Stimulated activated CD4-positive, alpha-beta T cell treated with anti-CD3 and anti-CD28 coated beads, Interleukin-4, amount 100 ng/mL, for 24 hours (primary cell): ENCODE measurements at regions not wholly inside any gene's neighbourhood (a gene's known extent, or its start where the extent isn't known, plus 50 kb on each side); places are given as distances from the start of the nearest gene placed in this dataset.

Source experiments
- DNase-seq: peaks from one replicate; pipeline ENCODE4 v3.0.0-alpha.2; 2020

DNA sequence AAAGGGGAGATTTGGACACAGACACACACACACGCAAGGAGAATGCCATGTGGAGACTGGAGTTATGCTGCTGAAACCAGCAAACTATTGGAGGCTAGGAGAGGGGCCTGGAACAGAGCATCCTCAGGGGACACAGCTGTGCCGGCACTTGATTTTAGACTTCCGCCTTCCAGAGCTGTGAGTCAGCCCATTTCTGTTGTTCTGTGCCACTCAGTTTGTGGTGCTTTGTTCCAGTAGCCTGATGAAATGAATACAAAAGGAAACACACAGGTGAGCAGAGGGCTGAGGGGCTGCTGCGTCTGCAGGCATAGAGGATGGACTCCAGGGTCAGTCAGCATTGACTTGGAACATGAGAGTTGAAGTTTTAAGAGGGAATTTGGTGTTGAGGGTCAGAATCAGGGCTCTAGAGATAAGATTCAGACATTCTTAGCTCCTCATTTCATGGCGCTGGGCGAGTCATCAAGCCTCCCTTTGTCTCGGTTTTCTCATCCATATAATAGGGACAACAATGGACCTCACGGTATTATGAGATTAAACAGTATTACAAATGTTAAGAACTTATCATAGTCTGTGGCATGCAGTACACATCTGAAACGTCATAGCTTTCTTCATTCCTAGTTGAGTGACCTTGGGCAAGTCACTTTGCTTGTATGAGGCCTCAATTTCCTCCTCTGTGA lies 191.0 kb downstream of the MIAT start:
- DNase-seq = no peak

- DNase-seq = no peak
Observed at GRCh38 chr22:26849575-26849974, 192.2 kb downstream of the MIAT start.

GRCh38 chr22:26851125-26851524 lies 193.7 kb downstream of the MIAT start:
- DNase-seq = no peak

- DNase-seq = no peak
Observed at GRCh38 chr22:26852176-26852575, 194.8 kb downstream of the MIAT start.

DNA sequence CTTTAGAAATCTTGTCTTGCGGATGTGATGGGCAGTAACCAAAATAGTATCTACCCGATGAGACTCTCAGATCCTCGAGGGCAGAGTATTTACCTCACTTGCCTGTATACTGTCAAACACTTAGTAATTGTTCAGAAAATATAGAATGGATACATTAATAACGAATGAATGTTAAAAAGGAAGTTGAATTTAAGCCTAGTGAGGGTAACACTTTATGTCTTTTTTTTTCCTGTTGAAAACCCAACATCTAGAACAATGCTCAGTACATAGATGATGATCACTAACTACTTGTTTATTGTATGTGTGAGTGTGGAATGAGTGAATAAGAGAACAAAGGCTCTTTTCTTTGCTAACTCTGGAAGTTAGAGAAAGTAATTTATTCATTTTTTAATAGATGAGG lies 195.7 kb downstream of the MIAT start:
- DNase-seq = no peak

GRCh38 chr22:26853495-26853894 lies 196.1 kb downstream of the MIAT start:
- no peak for DNase-seq

DNA sequence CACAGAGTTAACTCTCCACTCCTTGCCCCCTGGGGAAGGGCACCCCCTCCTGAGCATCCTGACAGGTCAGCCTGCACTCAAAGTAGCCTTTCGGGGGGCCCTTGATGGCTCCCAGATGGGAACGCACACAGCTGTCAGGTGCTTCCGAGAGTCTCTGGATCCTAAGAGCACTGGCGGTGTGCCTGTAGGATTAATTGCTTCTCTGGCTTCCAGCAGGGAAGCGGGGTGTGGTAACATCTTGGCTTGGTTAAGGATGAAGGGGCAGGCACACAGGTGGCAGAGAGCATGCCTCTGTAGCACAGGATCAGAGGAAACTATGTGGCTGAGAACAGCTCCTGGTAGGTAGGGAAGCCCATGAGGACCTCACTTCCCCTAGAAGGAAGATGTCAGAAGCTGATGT lies 199.8 kb downstream of the MIAT start:
- DNase-seq = no peak

- DNase-seq = no peak
Observed at GRCh38 chr22:26860301-26860700, 202.9 kb downstream of the MIAT start.

- DNase-seq = no peak
Observed at GRCh38 chr22:26865021-26865420, 207.6 kb downstream of the MIAT start.

DNA sequence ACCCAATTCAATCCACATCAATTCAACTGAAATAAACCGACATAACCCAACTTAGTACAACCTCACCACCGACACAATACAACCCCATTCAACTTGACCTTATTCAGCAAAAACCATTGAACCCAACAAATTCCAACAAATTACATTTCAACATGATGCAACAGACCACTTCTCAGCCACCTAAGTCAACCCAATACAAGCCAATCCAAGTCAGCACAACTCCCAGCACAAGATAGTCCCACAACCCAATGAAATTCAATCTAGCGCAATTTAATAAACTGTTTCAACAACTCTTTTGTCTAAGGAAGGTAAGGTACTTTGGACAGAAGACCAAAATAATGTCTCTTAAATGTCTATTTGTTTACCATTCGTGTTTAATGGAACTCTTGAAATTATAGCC lies 226.0 kb downstream of the MIAT start:
- no peak for DNase-seq

DNA sequence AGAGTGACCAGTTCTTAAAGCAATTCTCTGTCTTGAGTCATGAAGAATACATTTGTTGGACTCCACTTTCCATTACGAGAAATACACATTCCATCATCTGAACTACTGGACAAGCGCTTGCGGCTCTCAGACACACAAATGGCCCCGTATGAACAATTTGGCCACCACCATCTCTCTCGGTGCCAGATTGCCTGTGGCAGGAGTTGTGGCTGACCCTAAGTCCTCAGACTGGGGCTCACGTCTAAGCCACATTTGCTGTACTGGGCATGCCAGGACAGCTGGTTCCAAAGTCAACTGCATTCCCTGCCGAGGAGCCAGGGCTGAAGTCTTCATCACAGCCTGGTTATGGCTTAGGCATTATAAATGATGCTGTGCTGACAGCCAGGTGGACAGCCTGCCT lies 227.5 kb downstream of the MIAT start:
- no peak for DNase-seq

GRCh38 chr22:26885441-26886261 lies 228.3 kb downstream of the MIAT start:
- DNase-seq = no peak

- DNase-seq = no peak
Observed at GRCh38 chr22:26887456-26887855, 230.1 kb downstream of the MIAT start.

- no peak for DNase-seq
Observed at GRCh38 chr22:26887916-26888315, 230.5 kb downstream of the MIAT start.

DNA sequence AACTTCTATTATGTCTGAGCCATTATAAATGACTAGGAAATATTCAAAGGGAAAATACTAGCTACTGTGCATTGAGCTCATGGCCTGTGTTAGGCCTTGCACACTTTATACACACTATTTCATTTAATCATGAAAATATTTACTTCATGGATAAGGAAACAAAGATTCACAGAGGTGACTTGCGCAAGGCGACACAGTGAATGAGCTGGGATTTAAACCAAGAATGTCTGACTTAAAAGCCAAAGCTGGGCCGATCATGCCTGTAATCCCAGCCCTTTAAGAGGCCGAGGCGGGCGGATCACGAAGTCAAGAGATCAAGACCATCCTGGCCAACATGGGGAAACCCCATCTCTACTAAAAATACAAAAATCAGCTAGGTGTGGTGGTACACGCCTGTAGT lies 231.5 kb downstream of the MIAT start:
- DNase-seq = no peak

GRCh38 chr22:26889802-26890201 lies 232.4 kb downstream of the MIAT start:
- no peak for DNase-seq

- no peak for DNase-seq
Observed at GRCh38 chr22:26890870-26891269, 233.5 kb downstream of the MIAT start.

- no peak for DNase-seq
Observed at GRCh38 chr22:26891429-26891828, 234.0 kb downstream of the MIAT start.

GRCh38 chr22:26892166-26893041 lies 235.0 kb downstream of the MIAT start:
- no peak for DNase-seq

- no peak for DNase-seq
Observed at GRCh38 chr22:26893173-26894110, 236.1 kb downstream of the MIAT start.

DNA sequence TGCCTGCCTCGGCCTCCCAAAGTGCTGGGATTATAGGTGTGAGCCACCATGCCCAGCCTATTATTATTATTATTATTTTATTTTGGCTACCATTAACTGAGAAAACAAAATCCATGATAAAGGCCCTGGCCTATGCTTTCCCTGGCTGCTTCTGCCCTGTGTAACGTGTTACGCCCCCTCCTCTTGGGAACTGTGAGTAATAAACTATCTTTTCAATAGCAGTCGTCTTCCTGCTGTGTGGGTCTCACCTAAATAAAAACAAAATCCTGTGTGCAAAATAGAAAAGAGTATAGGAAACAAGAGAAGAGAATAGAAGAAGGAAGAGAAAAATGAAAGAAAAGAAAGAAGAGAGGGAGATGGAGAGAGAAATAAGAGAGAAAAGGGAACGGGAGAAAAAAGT lies 237.0 kb downstream of the MIAT start:
- no peak for DNase-seq

DNA sequence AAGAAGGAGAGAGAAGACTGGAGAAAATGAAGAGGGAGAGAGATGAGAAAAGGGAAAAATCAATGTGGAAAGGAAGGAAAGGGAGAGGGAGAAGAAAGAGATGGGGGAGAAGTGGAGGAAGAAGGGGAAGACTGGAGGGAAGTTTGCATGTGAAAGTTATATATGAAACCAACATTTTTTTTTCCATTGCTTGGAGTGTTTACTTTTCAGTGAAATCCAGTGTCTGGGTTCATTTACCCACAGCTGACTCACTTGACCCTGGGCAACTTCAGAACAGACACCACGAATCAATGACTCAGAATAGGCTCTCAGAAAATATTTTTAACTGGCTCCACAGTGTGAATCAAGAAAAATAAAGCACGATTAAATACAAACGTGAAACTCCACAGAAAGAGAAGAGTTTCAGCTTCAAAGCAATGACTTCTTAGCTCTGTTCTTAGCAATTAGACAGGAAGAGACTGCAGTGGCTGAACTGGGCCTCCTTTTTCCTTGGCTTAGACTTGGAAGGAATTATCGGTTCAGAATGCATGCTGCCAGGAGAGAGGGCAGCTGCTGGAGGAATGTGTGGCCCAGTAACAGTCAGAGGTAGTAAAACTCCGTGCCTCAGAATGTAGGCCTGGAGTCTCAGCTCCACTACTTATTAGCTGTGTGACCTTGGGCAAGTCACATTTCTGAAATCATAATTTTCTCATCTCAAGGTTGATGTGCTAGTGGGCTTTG lies 237.5 kb downstream of the MIAT start:
- no peak for DNase-seq
